Smooth muscle cell (in vitro differentiated cells): ENCODE measurements at regions not wholly inside any gene's neighbourhood (a gene's known extent, or its start where the extent isn't known, plus 50 kb on each side); places are given as distances from the start of the nearest gene placed in this dataset.
"Not testable (repeated sequence)": the region's sequence is repeated elsewhere in the genome, so short reads cannot be mapped to it uniquely, and the experiment has no call there.

Source experiments
- DNase-seq: peaks from one replicate; lab custom pipeline; 2025; ENCODE audit not compliant: unreplicated experiment; lab: John Stamatoyannopoulos, UW
- H2AFZ ChIP-seq: fragments of 200-600 bp; sonication (generic); 2 replicates; pipeline ENCODE4 v1.6.0; 2016; ENCODE audit warnings: antibody characterized with exemption, low read depth, mild to moderate bottlenecking
- H3F3A ChIP-seq: fragments of 200-600 bp; sonication (generic); 2 replicates; pipeline ENCODE4 v1.6.0; 2017; ENCODE audit warnings: antibody characterized with exemption, low read depth
- H3K27ac ChIP-seq: fragments of 200-600 bp; sonication (generic); 2 replicates; pipeline ENCODE4 v1.5.1; 2016; ENCODE audit warnings: low read depth, mild to moderate bottlenecking
- H3K27me3 ChIP-seq: fragments of 200-600 bp; sonication (generic); 2 replicates; pipeline ENCODE4 v1.6.1; 2016; ENCODE audit warnings: low read depth, mild to moderate bottlenecking
- H3K36me3 ChIP-seq: fragments of 200-600 bp; sonication (generic); 2 replicates; pipeline ENCODE4 v1.5.1; 2016; ENCODE audit warnings: low read depth
- H3K4me1 ChIP-seq: fragments of 200-600 bp; sonication (generic); 2 replicates; pipeline ENCODE4 v1.5.1; 2016; ENCODE audit warnings: low read depth
- H3K4me2 ChIP-seq: fragments of 200-600 bp; sonication (generic); 2 replicates; pipeline ENCODE4 v1.6.0; 2016; ENCODE audit warnings: mild to moderate bottlenecking
- H3K4me3 ChIP-seq: fragments of 200-600 bp; sonication (generic); 2 replicates; pipeline ENCODE4 v1.5.1; 2016; ENCODE audit warnings: mild to moderate bottlenecking
- H3K79me2 ChIP-seq: fragments of 200-600 bp; sonication (generic); 2 replicates; pipeline ENCODE4 v1.6.0; 2016; ENCODE audit warnings: low read depth, mild to moderate bottlenecking
- H3K9ac ChIP-seq: fragments of 200-600 bp; sonication (generic); 2 replicates; pipeline ENCODE4 v1.6.0; 2016; ENCODE audit warnings: low read depth
- H3K9me3 ChIP-seq: fragments of 200-600 bp; sonication (generic); replicated peaks from 2 replicates; pipeline ENCODE4 v1.5.1; 2016; ENCODE audit warnings: low read depth
- H4K20me1 ChIP-seq: fragments of 200-600 bp; sonication (generic); 2 replicates; pipeline ENCODE4 v1.6.0; 2016; ENCODE audit warnings: low read depth
- WGBS: methylation state at CpG from one replicate; pipeline ENCODE4 v1.1.7; 2016; ENCODE audit warnings: low lambda C conversion rate; 5-methylcytosine and 5-hydroxymethylcytosine counted together
- TF ChIP-seq, protein P1 (sequence below): fragments of 200-600 bp; sonication (generic); IDR thresholded peaks from 2 replicates; pipeline ENCODE4 v1.5.1; 2017; ENCODE audit warnings: borderline replicate concordance, mild to moderate bottlenecking, antibody characterized with exemption; ENCODE audit not compliant: insufficient read depth, poor library complexity, severe bottlenecking

DNA sequence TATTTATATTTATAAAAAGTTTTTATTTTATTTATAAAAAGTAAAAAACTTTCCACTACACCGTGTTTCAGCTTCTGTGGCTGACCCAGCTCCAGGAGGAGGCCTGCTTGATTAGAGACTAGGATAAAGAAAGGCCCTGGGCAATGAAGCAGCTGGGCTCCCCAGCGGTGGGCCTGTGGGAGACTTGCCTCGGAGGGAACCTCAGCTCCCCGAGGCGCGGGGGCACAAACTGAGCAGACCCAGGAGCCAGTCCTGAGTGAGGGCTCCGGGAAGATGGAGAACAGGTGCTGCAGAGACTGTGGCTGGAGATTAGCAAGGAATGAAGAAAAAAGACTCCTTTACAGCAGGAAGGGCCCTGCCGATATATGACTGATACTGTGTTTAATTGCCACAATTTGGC, 63.8 kb upstream of the GJB6 start:
- no peaks in the 10 kb centered on the region for H3K27me3 ChIP-seq
- no peaks in the 10 kb centered on the region for H3K36me3 ChIP-seq
- H3K27ac ChIP-seq, result no peak overlapping the region
- no peaks in the 10 kb centered on the region for H4K20me1 ChIP-seq
- no peak for DNase-seq
- H3K4me2 ChIP-seq, result no peak overlapping the region
- H2AFZ ChIP-seq, result no peak overlapping the region
- no peak overlapping the region for H3K9ac ChIP-seq
- H3K4me1 ChIP-seq, result no peaks in the 10 kb centered on the region
- H3F3A ChIP-seq, result no peaks in the 10 kb centered on the region
- TF ChIP-seq, protein P1, sequence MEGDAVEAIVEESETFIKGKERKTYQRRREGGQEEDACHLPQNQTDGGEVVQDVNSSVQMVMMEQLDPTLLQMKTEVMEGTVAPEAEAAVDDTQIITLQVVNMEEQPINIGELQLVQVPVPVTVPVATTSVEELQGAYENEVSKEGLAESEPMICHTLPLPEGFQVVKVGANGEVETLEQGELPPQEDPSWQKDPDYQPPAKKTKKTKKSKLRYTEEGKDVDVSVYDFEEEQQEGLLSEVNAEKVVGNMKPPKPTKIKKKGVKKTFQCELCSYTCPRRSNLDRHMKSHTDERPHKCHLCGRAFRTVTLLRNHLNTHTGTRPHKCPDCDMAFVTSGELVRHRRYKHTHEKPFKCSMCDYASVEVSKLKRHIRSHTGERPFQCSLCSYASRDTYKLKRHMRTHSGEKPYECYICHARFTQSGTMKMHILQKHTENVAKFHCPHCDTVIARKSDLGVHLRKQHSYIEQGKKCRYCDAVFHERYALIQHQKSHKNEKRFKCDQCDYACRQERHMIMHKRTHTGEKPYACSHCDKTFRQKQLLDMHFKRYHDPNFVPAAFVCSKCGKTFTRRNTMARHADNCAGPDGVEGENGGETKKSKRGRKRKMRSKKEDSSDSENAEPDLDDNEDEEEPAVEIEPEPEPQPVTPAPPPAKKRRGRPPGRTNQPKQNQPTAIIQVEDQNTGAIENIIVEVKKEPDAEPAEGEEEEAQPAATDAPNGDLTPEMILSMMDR, result no peak
- H3K9me3 ChIP-seq, result no peaks in the 10 kb centered on the region
- H3K4me3 ChIP-seq, result no peak overlapping the region
- no peaks in the 10 kb centered on the region for H3K79me2 ChIP-seq
- WGBS, result 87% methylated on average over 8 of the region's 8 CpGs

DNA sequence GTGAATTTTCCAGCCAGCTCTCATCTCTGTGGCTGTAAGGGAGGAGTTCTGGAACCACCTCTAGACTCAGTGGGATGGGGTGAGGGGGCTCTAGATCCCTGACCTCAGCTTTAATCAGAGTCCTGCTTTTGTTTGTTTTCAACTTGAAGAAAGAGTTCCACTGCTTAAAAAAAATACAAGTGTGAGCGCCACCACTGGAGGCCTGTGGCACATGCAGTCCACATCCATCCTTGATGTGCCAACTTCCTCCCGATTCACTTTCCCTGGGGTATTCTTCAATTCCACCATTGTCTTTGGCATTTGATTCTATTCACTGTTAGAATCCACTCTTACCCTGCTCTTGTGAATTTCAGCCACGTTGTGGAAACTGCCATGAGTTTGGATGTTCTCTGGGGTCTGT, 62.4 kb upstream of the GJB6 start:
- H3K27ac ChIP-seq, result no peak overlapping the region
- no peak overlapping the region for H2AFZ ChIP-seq
- no peak overlapping the region for H3K4me2 ChIP-seq
- H3F3A ChIP-seq, result no peaks in the 10 kb centered on the region
- no peaks in the 10 kb centered on the region for H3K36me3 ChIP-seq
- 55% methylated on average over 3 of the region's 3 CpGs for WGBS
- H3K9me3 ChIP-seq, result no peaks in the 10 kb centered on the region
- no peaks in the 10 kb centered on the region for H3K27me3 ChIP-seq
- TF ChIP-seq, protein P1, result peak; percentile 4
- DNase-seq, result no peak
- no peaks in the 10 kb centered on the region for H4K20me1 ChIP-seq
- no peaks in the 10 kb centered on the region for H3K79me2 ChIP-seq
- no peaks in the 10 kb centered on the region for H3K4me1 ChIP-seq
- no peak overlapping the region for H3K9ac ChIP-seq
- H3K4me3 ChIP-seq, result no peak overlapping the region

DNA sequence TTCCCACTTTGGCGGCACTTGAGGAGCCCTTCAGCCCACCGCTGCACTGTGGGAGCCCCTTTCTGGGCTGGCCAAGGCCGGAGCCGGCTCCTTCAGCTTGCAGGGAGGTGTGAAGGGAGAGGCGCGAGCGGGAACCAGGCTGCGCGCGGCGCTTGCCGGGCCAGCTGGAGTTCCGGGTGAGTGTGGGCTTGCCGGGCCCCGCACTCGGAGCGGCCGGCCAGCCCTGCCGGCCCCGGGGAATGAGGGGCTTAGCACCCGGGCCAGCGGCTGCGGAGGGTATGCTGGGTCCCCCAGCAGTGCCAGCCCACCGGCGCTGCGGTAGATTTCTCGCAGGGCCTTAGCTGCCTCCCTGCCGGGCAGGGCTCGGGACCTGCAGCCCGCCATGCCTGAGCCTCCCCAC, 60.2 kb upstream of the GJB6 start:
- not testable (repeated sequence) for H3K4me1 ChIP-seq, H3K4me3 ChIP-seq, H3K36me3 ChIP-seq, H3F3A ChIP-seq, H3K4me2 ChIP-seq, H3K79me2 ChIP-seq, H3K9me3 ChIP-seq, H3K27ac ChIP-seq, H4K20me1 ChIP-seq, H2AFZ ChIP-seq, H3K9ac ChIP-seq, H3K27me3 ChIP-seq, DNase-seq
- WGBS, result 95% methylated on average over 30 of the region's 30 CpGs

DNA sequence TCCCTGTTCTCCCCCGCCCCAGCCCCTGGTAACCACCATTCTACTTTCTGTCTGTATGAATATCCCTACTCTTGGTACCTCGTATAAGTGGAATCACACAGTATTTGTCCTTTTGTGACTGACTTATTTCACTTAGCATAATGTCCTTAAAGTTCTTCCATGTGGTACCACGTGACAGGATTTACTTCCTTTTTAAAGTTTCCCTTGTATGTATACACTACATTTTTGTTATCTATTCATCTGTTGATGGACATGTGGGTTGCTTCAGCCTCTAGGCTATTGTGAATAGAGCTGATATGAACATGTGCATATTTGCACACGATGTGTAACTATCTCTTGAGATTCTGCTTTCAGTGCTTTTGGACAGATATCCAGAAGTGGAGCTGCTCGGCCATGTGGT, 59.6 kb upstream of the GJB6 start:
- TF ChIP-seq, protein P1, result no peak
- H3K4me1 ChIP-seq, result no peaks in the 10 kb centered on the region
- no peak overlapping the region for H2AFZ ChIP-seq
- H3K9me3 ChIP-seq, result no peaks in the 10 kb centered on the region
- 91% methylated on average over 5 of the region's 5 CpGs for WGBS
- H3K79me2 ChIP-seq, result no peaks in the 10 kb centered on the region
- no peaks in the 10 kb centered on the region for H3K27me3 ChIP-seq
- no peaks in the 10 kb centered on the region for H3F3A ChIP-seq
- H4K20me1 ChIP-seq, result no peaks in the 10 kb centered on the region
- DNase-seq, result no peak
- no peak overlapping the region for H3K4me3 ChIP-seq
- no peak overlapping the region for H3K27ac ChIP-seq
- no peaks in the 10 kb centered on the region for H3K36me3 ChIP-seq
- H3K4me2 ChIP-seq, result no peak overlapping the region
- no peak overlapping the region for H3K9ac ChIP-seq
